GM20431 (cell line): ENCODE measurements at regions not wholly inside any gene's neighbourhood (a gene's known extent, or its start where the extent isn't known, plus 50 kb on each side); places are given as distances from the start of the nearest gene placed in this dataset.

ENCODE experiments used
- in situ Hi-C: fragments of 300-500 bp; cut with MseI, MboI; formaldehyde crosslinking; loops from one replicate; pipeline ENCODE4 v1.15.0; 2020; ENCODE audit warnings: low sequenced_read_pairs; ENCODE audit not compliant: unreplicated experiment

- in situ Hi-C loops, result loop anchor here (10.0 kb wide), 1 partner anchor 137 kb away; no protein-coding TSS in a partner anchor
These were observed 50.8 kb upstream of the ANP32A start for GRCh38 chr15:68871507-68871906.

GRCh38 chr15:68874788-68875187, 54.1 kb upstream of the ANP32A start:
- in situ Hi-C loops, result loop anchor here (10.0 to 25.0 kb wide), 2 partner anchors 140 to 312 kb away; no protein-coding TSS in a partner anchor

- in situ Hi-C loops, result loop anchor here (10.0 to 25.0 kb wide), 2 partner anchors 141 to 313 kb away; no protein-coding TSS in a partner anchor
These were observed 54.8 kb upstream of the SPESP1 start for GRCh38 chr15:68875377-68876116.

GRCh38 chr15:68877626-68878025, 52.7 kb upstream of the SPESP1 start:
- in situ Hi-C loops, result loop anchor here (10.0 to 25.0 kb wide), 2 partner anchors 143 to 315 kb away; no protein-coding TSS in a partner anchor

- in situ Hi-C loops, result loop anchor here (25.0 kb wide), 1 partner anchor 318 kb away; no protein-coding TSS in a partner anchor
These were observed 49.9 kb upstream of the SPESP1 start for GRCh38 chr15:68880382-68880781.
